Endodermal cell (in vitro differentiated cells): ENCODE measurements at regions not wholly inside any gene's neighbourhood (a gene's known extent, or its start where the extent isn't known, plus 50 kb on each side); places are given as distances from the start of the nearest gene placed in this dataset.

Experiments
- DNase-seq: peaks from one replicate; pipeline ENCODE4 v3.0.0-alpha.2; 2017
- H3K27ac ChIP-seq: 2 replicates; pipeline ENCODE4 v1.5.1; 2013; ENCODE audit warnings: mild to moderate bottlenecking, low read depth, low read length, moderate library complexity
- H3K27me3 ChIP-seq: 2 replicates; pipeline ENCODE4 v1.6.1; 2013; ENCODE audit warnings: mild to moderate bottlenecking, low read length, moderate library complexity; ENCODE audit not compliant: insufficient read depth, control insufficient read depth, poor library complexity, severe bottlenecking
- H3K36me3 ChIP-seq: 2 replicates; pipeline ENCODE4 v1.7.0; 2013; ENCODE audit warnings: mild to moderate bottlenecking, low read length, moderate library complexity; ENCODE audit not compliant: control insufficient read depth, insufficient read depth
- H3K4me1 ChIP-seq: one replicate; pipeline ENCODE4 v1.7.0; 2013; ENCODE audit warnings: low read length; ENCODE audit not compliant: control insufficient read depth, insufficient read depth
- H3K4me3 ChIP-seq: 2 replicates; pipeline ENCODE4 v1.5.1; 2013; ENCODE audit warnings: mild to moderate bottlenecking, low read length, moderate library complexity
- H3K9ac ChIP-seq: 2 replicates; pipeline ENCODE4 v1.6.1; 2013; ENCODE audit warnings: mild to moderate bottlenecking, low read length, moderate library complexity; ENCODE audit not compliant: poor library complexity, severe bottlenecking; ENCODE audit errors: extremely low read depth
- H3K9me3 ChIP-seq: 2 replicates; pipeline ENCODE4 v1.6.1; 2013; ENCODE audit warnings: mild to moderate bottlenecking, low read length, moderate library complexity; ENCODE audit not compliant: control insufficient read depth
- H3K27ac Mint-ChIP-seq: 2 replicates; pipeline ENCODE4 v1.8.0; 2020; ENCODE audit warnings: mixed read lengths
- H3K27me3 Mint-ChIP-seq: 2 replicates; pipeline ENCODE4 v1.8.0; 2021; ENCODE audit warnings: mild to moderate bottlenecking, mixed read lengths; ENCODE audit not compliant: insufficient read depth
- H3K36me3 Mint-ChIP-seq: 2 replicates; pipeline ENCODE4 v1.8.0; 2020; ENCODE audit warnings: low read depth, mixed read lengths
- H3K4me1 Mint-ChIP-seq: 2 replicates; pipeline ENCODE4 v1.8.0; 2020; ENCODE audit warnings: mixed read lengths
- H3K4me3 Mint-ChIP-seq: 2 replicates; pipeline ENCODE4 v1.8.0; 2020; ENCODE audit warnings: mild to moderate bottlenecking, moderate library complexity, mixed read lengths
- H3K9me3 Mint-ChIP-seq: 2 replicates; pipeline ENCODE4 v1.8.0; 2020; ENCODE audit warnings: mild to moderate bottlenecking, mixed read lengths
- WGBS, 2 experiments: methylation state at CpG; one replicate each; pipeline versions ENCODE4 v1.1.5 to v1.1.7; 2013; ENCODE audit warnings: missing lambda C conversion rate in 2 of 2, mixed read lengths in 1 of 2; ENCODE audit not compliant: insufficient coverage in 1 of 2, insufficient read length in 1 of 2; 5-methylcytosine and 5-hydroxymethylcytosine counted together
- TF ChIP-seq, protein P1 (sequence below): fragments of 200-600 bp; sonication (generic); conservative IDR thresholded peaks from 2 replicates; pipeline ENCODE4 v1.5.0; 2021; ENCODE audit warnings: antibody characterized with exemption, mild to moderate bottlenecking

DNA sequence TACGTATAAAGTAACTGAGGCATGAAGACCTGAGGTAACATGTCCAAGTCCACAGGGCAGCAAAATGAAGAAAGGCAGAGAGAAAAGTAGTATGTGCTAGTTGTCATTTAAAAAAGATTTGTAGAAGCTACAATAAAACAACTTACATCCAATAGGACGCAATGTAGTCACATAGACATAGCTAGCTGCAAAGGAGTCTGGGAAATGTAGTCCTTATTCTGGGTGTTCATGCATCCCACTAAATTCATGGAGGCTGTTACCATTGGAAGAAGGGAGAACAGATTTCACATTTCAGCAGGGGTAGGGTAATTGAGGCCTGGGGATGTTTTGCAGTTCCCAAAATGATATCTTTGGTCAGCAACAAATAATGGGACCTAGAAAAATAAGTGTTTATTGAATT, 571.4 kb downstream of the MIAT start:
- Histone ChIP-seq H3K9ac (no peak overlapping the region), H3K36me3 (no peaks in the 10 kb centered on the region), H3K4me1 (no peaks in the 10 kb centered on the region), H3K27me3 (no peaks in the 10 kb centered on the region), H3K27ac (no peak overlapping the region), H3K4me3 (no peak overlapping the region), H3K9me3 (no peaks in the 10 kb centered on the region)
- H3K4me1 Mint-ChIP-seq: no peaks in the 10 kb centered on the region
- TF ChIP-seq, protein P1, sequence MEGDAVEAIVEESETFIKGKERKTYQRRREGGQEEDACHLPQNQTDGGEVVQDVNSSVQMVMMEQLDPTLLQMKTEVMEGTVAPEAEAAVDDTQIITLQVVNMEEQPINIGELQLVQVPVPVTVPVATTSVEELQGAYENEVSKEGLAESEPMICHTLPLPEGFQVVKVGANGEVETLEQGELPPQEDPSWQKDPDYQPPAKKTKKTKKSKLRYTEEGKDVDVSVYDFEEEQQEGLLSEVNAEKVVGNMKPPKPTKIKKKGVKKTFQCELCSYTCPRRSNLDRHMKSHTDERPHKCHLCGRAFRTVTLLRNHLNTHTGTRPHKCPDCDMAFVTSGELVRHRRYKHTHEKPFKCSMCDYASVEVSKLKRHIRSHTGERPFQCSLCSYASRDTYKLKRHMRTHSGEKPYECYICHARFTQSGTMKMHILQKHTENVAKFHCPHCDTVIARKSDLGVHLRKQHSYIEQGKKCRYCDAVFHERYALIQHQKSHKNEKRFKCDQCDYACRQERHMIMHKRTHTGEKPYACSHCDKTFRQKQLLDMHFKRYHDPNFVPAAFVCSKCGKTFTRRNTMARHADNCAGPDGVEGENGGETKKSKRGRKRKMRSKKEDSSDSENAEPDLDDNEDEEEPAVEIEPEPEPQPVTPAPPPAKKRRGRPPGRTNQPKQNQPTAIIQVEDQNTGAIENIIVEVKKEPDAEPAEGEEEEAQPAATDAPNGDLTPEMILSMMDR: no peak
- H3K36me3 Mint-ChIP-seq: no peaks in the 10 kb centered on the region
- H3K4me3 Mint-ChIP-seq: no peak overlapping the region
- peaks cover 40% of the 10 kb centered on the region for H3K27me3 Mint-ChIP-seq
- no peak for DNase-seq
- WGBS, 2 experiments: 88% methylated on average over 2 of the region's 2 CpGs; no CpG with 5 or more reads in 1 of the 2 experiments
- no peaks in the 10 kb centered on the region for H3K9me3 Mint-ChIP-seq
- no peak overlapping the region for H3K27ac Mint-ChIP-seq

DNA sequence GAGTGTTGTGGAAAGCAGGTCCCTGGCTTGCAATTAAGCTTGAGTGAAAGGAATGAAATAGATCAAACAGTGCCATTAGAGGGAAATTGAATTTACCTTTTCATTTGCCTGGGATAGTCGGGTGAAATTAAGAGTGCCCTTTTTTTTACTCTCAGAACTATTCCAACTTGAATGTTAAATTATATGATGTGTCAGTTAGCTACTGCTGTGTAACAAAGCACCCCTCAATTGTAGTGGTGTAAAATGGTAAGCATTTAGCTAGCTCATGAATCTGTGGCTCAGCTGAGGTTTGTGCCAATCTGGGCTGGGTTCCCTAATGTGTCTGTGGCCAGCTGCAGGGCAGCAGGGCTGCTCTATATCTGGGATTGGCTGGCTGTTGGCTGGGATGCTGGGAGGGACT, 571.4 kb downstream of the MN1 start:
- H3K36me3 Mint-ChIP-seq: no peaks in the 10 kb centered on the region
- no peaks in the 10 kb centered on the region for H3K4me1 Mint-ChIP-seq
- H3K36me3 ChIP-seq: no peaks in the 10 kb centered on the region
- WGBS, 2 experiments: 100% methylated on average over 1 of the region's 1 CpG; no CpG with 5 or more reads in 1 of the 2 experiments
- H3K27me3 Mint-ChIP-seq: peaks cover 42% of the 10 kb centered on the region
- no peaks in the 10 kb centered on the region for H3K4me1 ChIP-seq
- no peak for DNase-seq
- no peak overlapping the region for H3K4me3 Mint-ChIP-seq
- no peak overlapping the region for H3K27ac Mint-ChIP-seq
- no peaks in the 10 kb centered on the region for H3K27me3 ChIP-seq
- no peak overlapping the region for H3K4me3 ChIP-seq
- no peaks in the 10 kb centered on the region for H3K9me3 ChIP-seq
- no peak overlapping the region for H3K9ac ChIP-seq
- H3K9me3 Mint-ChIP-seq: no peaks in the 10 kb centered on the region
- TF ChIP-seq, protein P1: no peak
- no peak overlapping the region for H3K27ac ChIP-seq

DNA sequence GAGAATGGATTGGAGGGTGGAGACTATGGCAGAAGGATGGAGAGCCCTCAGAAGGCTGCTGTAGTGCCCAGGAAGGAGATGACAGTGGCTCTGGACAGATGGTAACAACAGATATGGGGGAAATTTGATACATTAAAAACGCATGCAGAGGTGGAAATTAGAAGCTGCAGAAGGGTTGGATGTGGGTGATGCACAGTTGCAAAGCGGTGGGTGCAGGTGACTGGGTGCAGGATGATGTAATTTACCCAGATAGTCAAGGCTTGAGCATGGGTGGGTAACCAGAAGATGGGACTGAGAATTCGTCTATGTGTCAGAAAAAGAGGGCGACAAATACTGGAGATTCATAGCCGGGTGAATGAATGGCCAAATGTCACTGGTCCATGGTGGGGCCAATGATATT, 570.3 kb downstream of the MN1 start:
- no peak overlapping the region for H3K9ac ChIP-seq
- no peaks in the 10 kb centered on the region for H3K4me1 ChIP-seq
- H3K9me3 ChIP-seq: no peaks in the 10 kb centered on the region
- Mint-ChIP-seq H3K4me3 (no peak overlapping the region), H3K4me1 (no peaks in the 10 kb centered on the region), H3K36me3 (no peaks in the 10 kb centered on the region), H3K9me3 (no peaks in the 10 kb centered on the region), H3K27me3 (peaks cover 33% of the 10 kb centered on the region), H3K27ac (no peak overlapping the region)
- TF ChIP-seq, protein P1: no peak
- WGBS, 2 experiments: 85 to 92% methylated on average over 4 to 5 of the region's 5 CpGs
- DNase-seq: no peak
- no peak overlapping the region for H3K4me3 ChIP-seq
- no peaks in the 10 kb centered on the region for H3K27me3 ChIP-seq
- H3K36me3 ChIP-seq: no peaks in the 10 kb centered on the region
- H3K27ac ChIP-seq: no peak overlapping the region
